HG02759 (cell line): ENCODE measurements at regions not wholly inside any gene's neighbourhood (a gene's known extent, or its start where the extent isn't known, plus 50 kb on each side); places are given as distances from the start of the nearest gene placed in this dataset.
"Not testable (repeated sequence)": the region's sequence is repeated elsewhere in the genome, so short reads cannot be mapped to it uniquely, and the experiment has no call there.

ENCODE experiments used
- ATAC-seq: cut with Tn5 transposase; IDR thresholded peaks from one replicate; pipeline ENCODE4 v1.9.1; 2021; ENCODE audit warnings: mild to moderate bottlenecking, moderate library complexity; ENCODE audit not compliant: unreplicated experiment

GRCh38 chr2:122660786-122661634 is 905.6 kb downstream of the TSN start:
- no peak for ATAC-seq

- no peak for ATAC-seq
These were observed 908.2 kb downstream of the TSN start for GRCh38 chr2:122663620-122664019.

- ATAC-seq: no peak
These were observed 914.2 kb downstream of the TSN start for GRCh38 chr2:122669627-122670026.

DNA sequence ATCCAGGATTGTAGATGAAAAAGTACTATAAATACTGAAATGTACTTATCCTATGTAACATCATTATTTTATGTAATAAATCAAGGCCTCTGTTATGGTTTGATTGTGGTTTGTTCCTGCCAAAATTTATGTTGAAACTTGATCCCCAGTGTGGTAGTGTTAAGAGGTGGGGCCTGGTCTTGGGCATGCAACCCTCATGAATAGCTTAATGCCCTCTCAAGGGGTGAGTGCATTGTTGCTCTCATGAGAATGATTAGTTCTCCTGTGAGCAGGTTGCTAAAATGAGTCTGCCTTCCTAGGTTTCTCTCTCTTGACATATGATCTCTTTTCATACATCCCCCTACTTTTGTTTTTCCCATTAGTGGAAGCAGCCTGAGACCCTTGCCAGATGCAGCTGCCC is 915.4 kb downstream of the TSN start:
- no peak for ATAC-seq

GRCh38 chr2:122680662-122681061 is 925.2 kb downstream of the TSN start:
- ATAC-seq: no peak

- peak; percentile 86 for ATAC-seq
These were observed 926.2 kb downstream of the TSN start for GRCh38 chr2:122681626-122682025.

DNA sequence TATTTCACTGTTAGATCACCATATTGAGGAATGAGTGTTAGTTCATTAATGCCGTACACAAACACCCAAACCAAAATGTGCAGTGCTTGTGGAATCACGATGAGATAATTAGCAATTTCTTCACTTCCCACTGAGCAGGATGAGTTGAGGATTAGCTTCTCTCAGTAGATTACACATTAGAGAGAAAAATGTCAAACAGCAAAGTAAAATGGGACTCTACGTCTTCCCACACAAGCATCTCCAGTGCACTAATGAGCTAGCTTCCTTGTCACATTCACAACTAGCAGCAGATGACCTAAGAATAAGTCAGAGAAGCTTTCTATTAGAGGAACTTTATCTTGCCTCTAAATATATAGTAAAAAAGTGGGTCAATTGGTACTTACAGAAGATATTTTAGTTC is 926.9 kb downstream of the TSN start:
- ATAC-seq: no peak

DNA sequence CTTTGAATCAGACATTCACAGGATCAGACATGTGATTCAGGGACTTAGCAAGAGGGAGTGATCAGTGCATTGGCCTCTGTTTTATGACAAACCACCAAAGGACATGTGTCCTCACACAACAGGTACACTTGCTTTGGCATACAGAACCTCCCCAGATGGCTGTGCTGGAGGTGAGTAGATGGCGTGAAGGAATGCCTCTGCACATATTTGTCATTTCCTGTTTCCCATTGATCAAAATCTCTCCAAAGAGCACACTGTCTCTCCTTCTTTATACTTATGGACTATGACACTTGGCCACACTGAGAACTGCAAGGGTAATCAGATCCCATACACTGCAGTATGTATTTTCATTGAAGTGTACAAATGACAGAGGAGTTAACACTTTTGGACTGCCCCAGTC is 927.6 kb downstream of the TSN start:
- no peak for ATAC-seq

- ATAC-seq: no peak
These were observed 937.1 kb downstream of the TSN start for GRCh38 chr2:122692400-122693083.

DNA sequence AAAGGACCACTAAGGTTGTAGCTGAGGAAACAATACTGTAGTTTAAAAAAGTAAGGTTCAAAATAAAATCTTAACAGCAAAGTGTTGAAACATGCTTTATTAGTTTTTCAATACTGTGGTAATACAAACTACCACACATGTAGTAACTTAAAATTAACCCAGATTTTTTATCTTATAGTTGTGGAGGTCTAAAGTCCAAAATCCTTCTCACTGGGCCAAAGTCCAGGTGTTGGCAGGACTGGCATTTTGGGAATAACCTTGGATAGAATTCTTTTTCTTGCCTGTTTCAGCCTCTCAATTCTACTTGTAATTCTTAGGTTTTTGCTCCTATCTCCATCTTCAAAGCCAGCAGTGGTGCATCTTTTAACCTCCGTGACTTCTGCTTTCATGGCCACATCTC is 942.0 kb downstream of the TSN start:
- no peak for ATAC-seq

GRCh38 chr2:122703676-122704075 is 948.2 kb downstream of the TSN start:
- ATAC-seq: no peak

DNA sequence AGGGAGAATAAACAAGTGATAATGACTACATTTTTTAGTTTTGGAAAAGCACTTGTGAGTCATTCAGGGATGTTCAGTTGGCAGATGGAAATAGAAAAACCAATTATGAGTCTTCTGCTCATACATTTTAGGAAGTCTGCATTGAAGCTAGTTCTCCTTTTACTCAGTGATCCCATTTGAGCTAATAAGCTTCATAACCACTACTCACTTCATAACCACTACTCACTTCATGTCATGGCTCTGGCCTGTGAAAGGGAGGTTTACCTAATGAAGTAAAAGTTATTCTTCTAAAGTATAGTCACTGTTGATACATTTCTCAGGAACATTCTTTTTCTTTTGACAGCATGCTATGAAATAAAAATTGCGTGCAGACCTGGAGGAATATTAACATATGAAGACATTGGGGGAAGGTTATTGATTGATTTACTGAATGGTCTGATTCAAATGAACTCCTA is 948.7 kb downstream of the TSN start:
- ATAC-seq: peak; percentile 69

DNA sequence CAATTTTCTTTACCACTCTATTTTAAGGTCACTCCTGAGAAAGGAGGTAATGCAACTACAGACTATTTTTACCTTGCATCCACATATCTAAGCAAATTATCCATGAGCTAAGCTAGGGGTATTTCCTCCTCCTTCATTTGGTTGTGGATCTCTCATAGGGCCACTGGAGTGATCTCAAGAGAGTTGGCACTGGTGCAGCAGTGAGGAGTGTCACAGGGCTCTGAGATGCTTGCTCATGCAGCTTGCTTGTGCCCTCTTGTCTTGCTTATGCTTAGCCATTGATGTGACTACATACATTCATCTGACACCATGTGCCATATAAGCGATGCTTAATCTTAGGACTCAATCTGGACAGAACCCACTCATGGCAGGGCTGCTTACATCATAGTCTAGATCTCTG is 950.3 kb downstream of the TSN start:
- no peak for ATAC-seq

GRCh38 chr2:122706757-122707223 is 951.3 kb downstream of the TSN start:
- ATAC-seq: no peak

GRCh38 chr2:122707224-122707824 is 951.9 kb downstream of the TSN start:
- ATAC-seq: peak; percentile 70

DNA sequence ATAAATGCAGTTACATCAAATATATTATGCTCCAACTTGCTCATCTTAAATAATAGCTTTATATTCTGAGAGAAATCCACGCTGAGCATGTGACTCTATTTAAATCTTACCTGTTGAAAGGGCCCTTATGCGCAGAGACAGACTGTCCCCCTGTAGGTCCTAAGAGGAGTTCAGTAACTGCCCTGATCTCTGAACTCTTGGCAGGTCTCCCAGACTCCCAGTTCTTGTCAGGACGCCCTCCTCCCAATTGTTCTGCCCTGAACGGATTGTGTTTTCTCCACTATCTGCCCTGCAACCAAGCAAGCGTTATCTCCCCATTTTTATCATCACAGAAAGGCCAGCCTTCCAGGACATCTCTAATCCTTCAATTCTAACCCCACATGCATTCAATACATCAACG is 954.6 kb downstream of the TSN start:
- ATAC-seq: no peak

- ATAC-seq: no peak
These were observed 958.3 kb downstream of the TSN start for GRCh38 chr2:122713800-122714199.

DNA sequence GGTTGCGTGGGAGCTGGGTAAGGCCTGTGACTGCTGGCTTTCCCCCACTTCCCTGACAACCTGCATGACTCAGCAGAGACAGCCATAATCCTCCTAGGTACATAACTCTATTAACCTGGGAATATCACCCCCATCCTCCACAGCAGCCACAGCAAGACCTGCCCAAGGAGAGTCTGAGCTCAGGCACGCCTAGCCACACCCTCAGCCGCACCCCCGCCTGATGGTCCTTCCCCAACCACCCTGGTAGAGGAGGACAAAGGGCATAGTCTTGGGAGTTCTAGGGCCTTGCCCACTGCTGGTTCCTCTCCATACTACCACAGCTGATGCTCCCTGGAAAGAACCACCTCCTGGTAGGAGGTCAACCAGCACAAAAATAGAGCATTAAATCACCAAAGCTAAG is 965.4 kb downstream of the TSN start:
- not testable (repeated sequence) for ATAC-seq

DNA sequence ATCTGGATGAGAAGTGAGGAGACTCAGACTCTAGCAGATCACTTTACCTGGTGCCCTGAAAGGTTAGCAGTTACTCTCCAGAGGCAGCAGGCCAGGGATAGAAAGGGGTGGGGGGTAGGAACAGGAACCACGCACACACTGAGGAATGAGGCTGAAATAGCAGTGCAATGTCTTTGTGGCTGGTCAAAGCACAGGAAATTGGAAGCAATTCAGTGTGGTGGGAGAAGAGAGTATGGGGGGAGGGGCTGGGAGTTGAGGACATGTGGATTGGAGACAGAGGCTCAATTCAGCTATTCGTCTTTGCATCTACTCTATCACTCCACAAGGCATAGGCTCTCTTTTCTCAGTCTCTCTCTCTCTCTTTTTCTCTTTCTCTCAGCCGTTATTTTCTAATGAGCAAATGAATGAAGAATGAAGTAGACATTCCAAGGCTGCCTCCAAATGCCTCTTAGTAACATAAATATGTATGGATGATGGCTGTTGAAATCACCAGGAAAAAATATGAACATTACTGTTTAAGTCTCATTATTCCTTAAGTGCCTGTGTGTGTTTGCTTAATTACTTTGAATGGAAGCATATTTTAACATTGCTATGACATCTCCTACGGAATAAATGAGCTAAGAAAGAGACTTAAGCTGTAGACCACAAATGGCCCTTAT is 979.4 kb downstream of the TSN start:
- no peak for ATAC-seq

DNA sequence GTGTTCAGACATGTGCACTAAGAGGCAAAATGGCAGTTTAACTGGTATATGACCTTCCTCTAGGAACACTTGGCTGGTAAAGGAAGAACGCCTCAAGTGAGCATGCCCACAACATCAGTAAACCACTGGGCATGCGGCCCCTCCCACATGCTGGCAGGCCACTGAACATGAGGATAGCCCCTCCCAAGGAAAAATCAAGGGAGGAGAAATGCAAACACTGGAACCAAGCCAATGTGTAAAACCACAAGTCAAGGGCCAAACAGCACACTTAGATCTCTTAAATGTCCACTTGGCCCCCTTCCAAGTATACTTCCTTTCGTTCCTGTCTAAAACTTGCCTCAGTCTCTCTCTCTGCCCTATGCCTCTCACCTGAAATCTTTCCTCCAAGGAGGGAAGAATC is 980.8 kb downstream of the TSN start:
- ATAC-seq: no peak

- peak; percentile 84 for ATAC-seq
These were observed 982.1 kb downstream of the TSN start for GRCh38 chr2:122737429-122738077.
